SK-N-MC (cell line): ENCODE measurements at regions not wholly inside any gene's neighbourhood (a gene's known extent, or its start where the extent isn't known, plus 50 kb on each side); places are given as distances from the start of the nearest gene placed in this dataset.

Experiments used
- DNase-seq: peaks from one replicate; pipeline ENCODE4 v3.0.0-alpha.2; 2011; ENCODE audit warnings: low read depth, low spot score
- H3K27ac ChIP-seq: fragments of 200-600 bp; sonication (generic); 2 replicates; pipeline ENCODE4 v1.5.1; 2016; ENCODE audit warnings: mixed run types
- H3K36me3 ChIP-seq: fragments of 200-600 bp; sonication (generic); 2 replicates; pipeline ENCODE4 v1.6.1; 2017; ENCODE audit warnings: antibody characterized with exemption, low read length, mixed read lengths; ENCODE audit not compliant: insufficient read depth
- H3K4me3 ChIP-seq: fragments of 200-600 bp; sonication (generic); 2 replicates; pipeline ENCODE4 v1.5.1; 2016
- H3K9ac ChIP-seq: fragments of 200-600 bp; sonication (generic); 2 replicates; pipeline ENCODE4 v1.8.0; 2017; ENCODE audit warnings: mixed run types, mixed read lengths; ENCODE audit not compliant: insufficient read length
- H3K9me3 ChIP-seq: fragments of 200-600 bp; sonication (generic); 2 replicates; pipeline ENCODE4 v1.6.1; 2017; ENCODE audit warnings: low read depth, mild to moderate bottlenecking, antibody characterized with exemption, low read length, moderate library complexity, mixed read lengths
- EZH2 ChIP-seq: fragments of 200-600 bp; sonication (generic); IDR thresholded peaks from one replicate; pipeline ENCODE4 v1.6.1; 2017; ENCODE audit warnings: antibody characterized with exemption
- FOXP2 ChIP-seq: optimal IDR thresholded peaks from 2 replicates; pipeline ENCODE3; 2011; ENCODE audit warnings: mild to moderate bottlenecking, moderate library complexity; ENCODE audit not compliant: insufficient read depth; ENCODE audit errors: extremely low read length, control extremely low read depth
- POLR2AphosphoS5 ChIP-seq: IDR thresholded peaks from 2 replicates; pipeline ENCODE4 v1.6.1; 2012; ENCODE audit warnings: mild to moderate bottlenecking, low read depth, low read length, borderline replicate concordance

DNA sequence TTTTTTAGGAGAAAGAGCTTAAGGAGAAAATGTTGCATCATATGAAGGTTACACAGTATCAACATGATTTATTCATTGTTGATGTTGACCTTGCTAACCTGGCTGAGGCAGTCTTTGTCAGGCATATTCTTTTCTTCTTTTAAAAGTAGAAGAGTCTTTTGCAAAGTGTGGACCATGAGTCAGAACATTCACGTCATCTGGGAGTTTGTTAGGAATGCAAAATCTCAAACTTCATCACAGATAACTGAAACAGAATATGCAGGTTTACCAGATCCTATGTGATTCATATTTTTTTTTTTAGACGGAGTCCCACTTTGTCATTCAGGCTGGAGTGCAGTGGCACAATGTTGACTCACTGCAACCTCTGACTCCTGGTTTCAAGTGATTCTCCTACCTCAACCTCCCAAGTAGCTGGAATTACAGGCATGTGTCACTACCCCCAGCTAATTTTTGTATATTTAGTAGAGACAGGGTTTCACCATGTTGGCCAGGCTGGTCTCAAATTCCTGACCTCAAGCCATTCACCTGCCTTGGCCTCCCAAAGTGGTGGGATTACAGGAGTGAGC, 530.4 kb upstream of the BTBD3 start:
- no peak for TF ChIP-seq FOXP2
- TF ChIP-seq POLR2AphosphoS5: no peak
- no peak for TF ChIP-seq EZH2
- H3K4me3 ChIP-seq: no peak overlapping the region
- no peak for DNase-seq
- H3K27ac ChIP-seq: no peak overlapping the region
- H3K9ac ChIP-seq: no peak overlapping the region
- no peaks in the 10 kb centered on the region for H3K9me3 ChIP-seq
- no peaks in the 10 kb centered on the region for H3K36me3 ChIP-seq

DNA sequence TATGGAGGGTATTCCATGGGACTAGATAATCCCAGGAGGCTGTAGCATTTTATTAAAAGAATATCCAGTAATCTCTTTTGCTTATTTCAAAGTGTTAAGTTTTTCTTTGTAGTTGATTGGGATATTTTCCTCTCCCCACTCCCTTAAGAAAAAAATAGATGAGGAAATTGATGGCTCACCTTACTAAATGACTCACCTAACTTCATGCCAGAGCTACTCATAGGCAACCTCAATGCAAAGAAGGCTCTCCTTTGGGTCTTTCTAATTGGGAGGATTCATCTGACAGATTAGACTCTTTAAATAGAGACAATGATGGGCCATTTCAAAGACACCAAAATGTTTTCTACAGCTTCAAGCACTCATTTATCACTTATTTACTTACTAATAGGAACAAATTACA, 528.5 kb upstream of the BTBD3 start:
- H3K4me3 ChIP-seq: no peak overlapping the region
- no peak overlapping the region for H3K27ac ChIP-seq
- no peaks in the 10 kb centered on the region for H3K36me3 ChIP-seq
- no peak overlapping the region for H3K9ac ChIP-seq
- no peak for DNase-seq
- H3K9me3 ChIP-seq: no peaks in the 10 kb centered on the region
- TF ChIP-seq FOXP2 (no peak), EZH2 (no peak), POLR2AphosphoS5 (no peak)

DNA sequence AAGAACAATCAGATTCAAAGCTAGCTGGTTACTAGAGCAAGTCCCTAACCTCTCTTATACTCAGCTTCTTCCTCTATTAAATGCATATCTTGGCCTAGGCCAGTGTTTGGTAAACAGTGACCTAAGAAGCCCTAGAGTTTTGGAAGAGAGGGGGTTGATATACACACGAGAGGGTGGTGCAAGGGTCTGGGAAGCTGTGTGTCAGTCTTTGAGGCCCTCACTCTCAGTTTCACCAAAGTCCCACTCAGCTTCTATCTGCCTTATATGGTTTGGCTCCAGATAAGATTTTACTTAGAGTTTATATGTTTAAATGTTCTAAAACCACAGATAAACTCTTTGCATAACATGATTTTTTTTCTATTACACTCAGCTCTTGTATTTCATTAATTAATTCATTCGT, 526.1 kb upstream of the BTBD3 start:
- H3K36me3 ChIP-seq: no peaks in the 10 kb centered on the region
- no peak overlapping the region for H3K9ac ChIP-seq
- TF ChIP-seq EZH2 (no peak), FOXP2 (no peak), POLR2AphosphoS5 (no peak)
- H3K27ac ChIP-seq: no peak overlapping the region
- DNase-seq: no peak
- no peaks in the 10 kb centered on the region for H3K9me3 ChIP-seq
- no peak overlapping the region for H3K4me3 ChIP-seq

GRCh38 chr20:11394145-11394833, 523.4 kb upstream of the BTBD3 start:
- Histone ChIP-seq H3K36me3 (no peaks in the 10 kb centered on the region), H3K27ac (no peak overlapping the region), H3K4me3 (no peak overlapping the region), H3K9ac (no peak overlapping the region), H3K9me3 (no peaks in the 10 kb centered on the region)
- TF ChIP-seq EZH2: no peak
- TF ChIP-seq POLR2AphosphoS5: no peak
- TF ChIP-seq FOXP2: no peak
- no peak for DNase-seq

DNA sequence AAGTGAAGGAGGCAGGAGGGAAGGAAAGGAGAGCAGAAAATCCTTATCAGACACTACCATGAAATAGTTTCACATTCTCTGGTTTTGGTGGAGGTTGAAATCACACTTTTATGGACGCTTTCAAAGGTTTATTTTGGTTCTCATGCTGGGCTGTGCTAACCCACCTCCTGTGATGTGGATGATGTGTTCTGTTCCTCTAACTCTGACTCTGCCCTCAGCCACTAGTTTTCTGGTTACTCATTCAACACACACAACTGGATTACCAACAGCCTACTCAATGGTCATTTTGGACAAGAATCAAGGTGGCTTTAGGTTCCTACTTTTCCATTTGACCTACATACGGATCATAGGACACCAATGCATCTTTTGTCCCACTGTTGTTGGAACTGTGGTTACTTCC, 522.1 kb upstream of the BTBD3 start:
- Histone ChIP-seq H3K36me3 (no peaks in the 10 kb centered on the region), H3K9me3 (no peaks in the 10 kb centered on the region), H3K27ac (no peak overlapping the region), H3K4me3 (no peak overlapping the region), H3K9ac (no peak overlapping the region)
- TF ChIP-seq POLR2AphosphoS5 (no peak), EZH2 (no peak), FOXP2 (no peak)
- no peak for DNase-seq

- no peaks in the 10 kb centered on the region for H3K9me3 ChIP-seq
- TF ChIP-seq POLR2AphosphoS5 (no peak), EZH2 (no peak), FOXP2 (no peak)
- H3K4me3 ChIP-seq: no peak overlapping the region
- H3K9ac ChIP-seq: no peak overlapping the region
- H3K27ac ChIP-seq: no peak overlapping the region
- H3K36me3 ChIP-seq: no peaks in the 10 kb centered on the region
- DNase-seq: no peak
Observed at GRCh38 chr20:11401988-11402387, 515.7 kb upstream of the BTBD3 start.

- H3K36me3 ChIP-seq: no peaks in the 10 kb centered on the region
- no peak for DNase-seq
- no peaks in the 10 kb centered on the region for H3K9me3 ChIP-seq
- TF ChIP-seq FOXP2: no peak
- TF ChIP-seq EZH2: no peak
- no peak for TF ChIP-seq POLR2AphosphoS5
- H3K27ac ChIP-seq: no peak overlapping the region
- H3K4me3 ChIP-seq: no peak overlapping the region
- H3K9ac ChIP-seq: no peak overlapping the region
Observed at GRCh38 chr20:11403711-11404110, 514.0 kb upstream of the BTBD3 start.

- Histone ChIP-seq H3K27ac (no peak overlapping the region), H3K4me3 (no peak overlapping the region), H3K9ac (no peak overlapping the region), H3K9me3 (no peaks in the 10 kb centered on the region), H3K36me3 (no peaks in the 10 kb centered on the region)
- no peak for DNase-seq
- TF ChIP-seq EZH2 (no peak), POLR2AphosphoS5 (no peak), FOXP2 (no peak)
Observed at GRCh38 chr20:11406877-11407276, 510.8 kb upstream of the BTBD3 start.
